GM15510 (cell line): ENCODE measurements at regions not wholly inside any gene's neighbourhood (a gene's known extent, or its start where the extent isn't known, plus 50 kb on each side); places are given as distances from the start of the nearest gene placed in this dataset.

ENCODE experiments used
- POLR2A ChIP-seq: IDR thresholded peaks from 3 replicates; pipeline ENCODE4 v1.6.1; 2011; ENCODE audit warnings: borderline replicate concordance; ENCODE audit not compliant: insufficient read length; ENCODE audit errors: extremely low read depth

DNA sequence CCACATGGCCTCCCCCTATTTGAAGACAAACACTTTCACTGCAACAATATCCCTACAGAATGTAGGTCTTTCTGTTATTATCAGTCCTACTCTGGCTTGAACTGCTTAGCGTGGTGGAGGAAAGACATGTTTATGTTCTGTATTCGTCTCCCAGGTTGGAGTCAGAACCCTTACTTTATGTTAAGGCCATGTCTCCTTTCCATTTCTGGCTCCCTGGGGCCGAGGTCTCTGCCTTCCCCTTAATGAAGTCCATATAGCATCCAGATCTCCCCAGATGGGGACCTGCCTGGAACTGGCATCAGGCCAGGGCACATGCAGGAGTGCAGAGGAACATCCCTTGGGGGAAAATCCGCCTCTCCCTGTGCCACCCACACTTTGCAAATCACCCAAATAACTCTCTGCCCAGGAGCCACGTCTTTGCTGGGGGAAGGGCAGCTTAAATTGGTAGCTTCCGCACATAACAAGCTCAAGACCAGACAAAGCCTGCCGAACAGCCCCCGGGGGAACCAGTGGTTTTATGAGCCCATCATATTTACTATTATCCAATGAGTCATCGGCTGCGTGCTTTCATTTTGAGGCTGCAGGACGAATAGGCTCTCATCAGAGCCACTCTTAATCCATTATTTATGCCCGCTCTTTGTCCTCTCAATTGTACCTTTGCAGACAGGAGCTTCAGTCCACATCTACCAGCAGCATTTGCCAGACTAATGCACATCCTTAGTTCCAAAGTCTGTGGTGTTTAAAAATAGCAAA is 237.0 kb downstream of the UACA start:
- TF ChIP-seq POLR2A, result no peak

DNA sequence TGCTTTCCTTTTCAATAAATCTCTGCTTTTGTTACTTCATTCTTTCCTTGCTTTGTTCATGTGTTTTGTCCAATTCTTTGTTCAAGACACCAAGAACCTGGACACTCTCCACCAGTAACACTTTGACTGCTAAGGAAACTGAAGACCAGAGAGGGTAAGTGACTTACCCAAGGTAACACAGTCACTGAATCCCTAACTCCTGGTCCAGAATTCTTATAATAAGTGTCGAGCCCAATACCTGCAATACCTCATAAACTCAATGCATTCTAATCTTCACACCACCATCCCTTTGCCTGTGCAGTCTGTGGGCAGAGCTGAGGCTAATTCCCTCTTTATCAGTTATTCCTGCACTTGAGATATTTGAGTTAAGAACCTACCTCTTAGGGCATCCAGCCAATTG is 237.8 kb downstream of the UACA start:
- no peak for TF ChIP-seq POLR2A

DNA sequence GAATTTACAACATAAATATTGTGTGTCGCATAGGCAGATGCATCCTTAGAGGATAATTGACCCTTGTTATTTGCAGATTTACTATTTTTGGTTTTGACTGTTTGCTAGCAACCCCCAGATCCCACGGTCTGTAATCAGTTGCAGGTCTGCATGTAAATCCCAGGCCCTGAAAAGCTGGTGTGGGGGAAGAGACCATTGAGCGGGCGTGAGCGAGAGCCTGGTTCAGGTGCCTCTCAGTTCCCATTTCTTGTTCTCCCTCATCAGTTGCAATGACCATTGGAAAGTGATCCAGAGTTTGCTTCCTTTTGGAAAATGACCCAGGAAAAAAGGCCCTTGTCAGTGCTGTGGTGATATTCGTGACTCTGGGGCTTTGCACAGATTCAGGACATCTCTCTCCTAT is 238.9 kb downstream of the UACA start:
- TF ChIP-seq POLR2A, result no peak

DNA sequence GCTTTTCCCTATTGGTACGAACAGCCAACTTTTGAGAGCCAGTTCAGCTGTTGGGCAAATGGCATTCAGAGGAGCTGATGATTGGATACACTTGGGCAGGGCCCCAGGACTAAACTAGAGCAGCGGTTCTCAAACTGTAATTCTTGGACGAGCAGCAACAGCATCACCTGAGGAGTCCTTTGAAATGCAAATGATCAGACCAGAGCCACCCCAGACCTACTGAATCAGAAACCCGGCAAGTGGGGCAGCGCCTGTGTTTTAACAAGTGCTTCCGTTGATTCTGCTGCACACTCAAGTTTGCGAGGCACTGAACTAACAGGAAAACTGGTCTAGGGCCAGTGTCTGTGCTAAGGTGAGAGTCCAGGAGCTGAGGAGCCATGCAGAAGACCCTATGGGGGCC is 239.7 kb downstream of the UACA start:
- TF ChIP-seq POLR2A, result no peak

DNA sequence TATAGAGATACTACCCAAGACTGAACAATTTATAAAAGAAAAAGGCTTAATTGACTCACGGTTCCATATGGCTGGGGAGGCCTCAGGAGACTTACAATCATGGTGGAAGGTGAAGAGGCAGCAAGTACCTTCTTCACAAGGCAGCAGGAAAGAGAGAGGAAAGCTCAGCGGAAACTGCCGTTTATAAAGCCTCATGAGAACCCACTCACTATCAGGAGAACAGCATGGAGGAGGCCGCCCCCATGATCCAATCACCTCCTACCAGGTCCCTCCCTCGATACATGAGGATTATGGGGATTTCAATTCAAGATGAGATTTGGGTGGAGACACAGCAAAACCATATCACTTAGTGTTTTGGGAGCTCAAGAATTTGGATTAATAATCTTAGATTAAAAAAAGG is 240.2 kb downstream of the UACA start:
- no peak for TF ChIP-seq POLR2A

DNA sequence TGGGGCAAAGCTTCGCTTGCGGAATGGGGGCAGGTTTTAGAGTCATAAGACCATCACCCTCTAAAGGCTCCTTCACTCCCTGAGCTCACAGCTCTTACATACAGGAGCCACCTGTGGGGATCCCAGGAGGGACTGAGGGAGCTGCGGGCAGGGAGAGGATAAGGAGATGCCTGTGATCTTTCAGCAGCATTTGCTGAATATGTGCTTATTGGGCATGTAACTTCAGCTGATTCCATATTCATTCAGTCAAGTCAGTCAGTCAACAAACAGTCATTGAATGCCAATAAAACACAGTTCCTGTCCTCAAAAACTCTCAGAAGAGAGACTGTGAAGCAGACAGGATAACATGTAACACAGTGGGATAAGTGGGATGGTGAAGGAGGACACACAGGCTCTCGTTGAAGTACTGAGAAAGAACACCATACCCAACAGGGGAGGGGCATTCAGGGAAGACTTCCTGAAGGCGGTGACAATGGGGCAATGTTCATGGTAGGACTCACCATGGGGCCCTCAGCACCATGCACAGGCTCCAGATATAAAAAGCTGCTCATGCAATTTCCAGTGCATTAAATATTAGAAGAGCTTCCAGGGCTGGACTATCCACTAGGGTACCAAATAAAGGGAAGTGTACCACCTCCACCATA is 240.9 kb downstream of the UACA start:
- no peak for TF ChIP-seq POLR2A

DNA sequence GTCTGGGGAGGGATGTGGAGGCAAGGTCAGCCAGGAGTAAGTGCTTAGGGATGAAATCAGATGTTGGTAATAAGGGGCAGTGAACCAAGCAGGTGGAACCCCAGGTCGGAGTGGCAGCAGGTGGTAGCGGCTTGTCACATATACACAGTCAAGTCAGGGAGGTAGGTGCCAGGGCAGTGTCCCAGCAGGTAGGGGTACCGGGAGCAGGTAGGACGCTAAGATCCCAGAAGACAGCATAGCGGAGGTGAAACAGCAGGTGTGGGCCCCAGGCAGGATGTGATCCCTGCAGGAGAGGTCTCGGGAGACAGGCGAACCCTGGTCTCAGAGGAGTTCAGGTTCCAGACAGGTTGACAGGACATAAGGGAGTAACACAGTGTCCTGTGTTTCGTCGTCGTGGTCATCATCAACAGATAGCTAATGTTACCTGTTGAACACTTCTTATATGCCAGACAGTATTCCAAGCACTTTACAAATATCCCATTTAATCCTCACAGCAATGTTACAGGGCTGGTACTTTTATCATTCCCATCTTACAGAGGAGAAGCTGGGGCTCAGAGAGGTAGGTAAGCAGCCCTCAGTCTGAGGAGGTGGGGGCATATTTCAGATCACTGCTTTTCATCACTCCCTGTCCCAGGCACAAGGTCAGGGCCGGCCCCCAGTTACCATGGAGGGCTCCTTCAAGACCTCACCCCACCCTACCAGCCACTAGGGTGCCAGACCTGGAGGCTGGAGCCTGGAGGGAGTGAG is 241.6 kb downstream of the UACA start:
- TF ChIP-seq POLR2A, result no peak

DNA sequence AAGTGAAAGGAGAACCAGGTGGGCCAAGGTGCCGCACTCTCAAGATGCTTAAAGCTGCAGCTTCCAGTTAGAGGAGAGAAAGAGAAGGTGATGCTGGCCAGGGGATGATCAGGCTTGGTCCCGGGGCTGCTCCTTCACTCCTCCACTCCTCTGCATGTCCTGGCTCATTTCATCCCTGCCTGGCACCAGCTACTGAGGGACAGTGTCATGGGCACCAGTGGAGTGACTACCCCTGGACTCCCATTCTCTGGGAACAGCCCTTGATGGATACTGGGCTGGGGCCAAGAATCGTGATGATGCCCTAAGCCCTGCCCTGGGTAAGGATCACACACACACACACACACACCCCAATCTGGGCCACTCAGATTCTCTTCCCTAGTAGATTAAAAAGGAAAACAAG is 243.7 kb downstream of the UACA start:
- TF ChIP-seq POLR2A, result no peak

DNA sequence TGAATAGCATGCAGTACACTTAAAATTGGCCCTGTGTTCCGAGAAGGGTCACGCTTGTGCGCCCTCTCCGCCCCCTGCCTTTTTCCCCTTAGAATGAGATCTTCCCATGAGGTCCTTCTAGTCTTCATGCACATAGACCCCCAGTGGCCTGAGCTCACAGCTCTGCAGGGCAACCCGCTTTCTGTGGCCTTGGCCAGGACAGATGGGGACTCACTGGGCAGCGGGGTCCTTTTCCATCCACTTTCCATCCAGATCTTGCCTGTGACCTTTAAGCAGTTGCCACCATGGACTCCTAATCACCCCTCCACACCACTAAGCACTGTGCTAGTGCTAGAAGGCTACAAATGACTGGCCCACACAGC is 244.4 kb downstream of the UACA start:
- no peak for TF ChIP-seq POLR2A

DNA sequence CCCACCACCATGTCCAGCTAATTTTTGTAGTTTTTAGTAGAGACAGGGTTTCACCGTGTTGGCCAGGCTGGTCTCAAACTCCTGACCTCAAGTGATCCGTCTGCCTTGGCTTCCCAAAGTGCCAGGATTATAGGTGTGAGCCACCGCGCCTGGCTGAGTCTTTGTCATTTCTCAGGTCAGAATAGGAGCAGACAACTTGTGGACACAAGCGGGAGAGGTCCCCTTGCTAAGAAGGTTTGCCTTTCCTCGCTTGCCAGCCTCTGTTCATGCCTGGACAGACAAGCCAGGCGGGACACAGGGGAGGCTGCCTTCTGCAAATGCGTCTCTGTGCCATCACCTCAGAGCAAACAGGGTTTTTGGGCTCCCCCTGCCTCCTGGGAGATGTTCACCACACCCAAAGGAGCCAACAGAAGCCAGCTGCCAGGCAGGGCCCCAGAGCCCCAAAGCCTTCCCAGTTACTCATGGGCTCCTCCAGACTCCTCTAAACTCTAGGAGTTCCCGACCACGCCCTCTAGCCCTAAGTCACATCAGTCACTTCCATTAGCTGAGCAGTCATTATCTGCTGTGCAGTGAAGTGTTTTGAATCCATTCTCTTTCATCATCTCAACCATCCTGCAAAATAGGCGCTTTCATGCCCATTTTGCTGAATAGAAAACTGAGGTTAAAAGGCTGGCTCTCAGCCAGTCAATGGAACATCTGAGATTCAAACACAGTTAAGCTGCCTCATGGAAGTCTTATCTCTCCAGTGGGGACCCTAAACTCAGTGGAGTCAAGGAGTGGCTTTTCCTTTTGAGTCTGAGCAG is 245.0 kb downstream of the UACA start:
- TF ChIP-seq POLR2A, result no peak

DNA sequence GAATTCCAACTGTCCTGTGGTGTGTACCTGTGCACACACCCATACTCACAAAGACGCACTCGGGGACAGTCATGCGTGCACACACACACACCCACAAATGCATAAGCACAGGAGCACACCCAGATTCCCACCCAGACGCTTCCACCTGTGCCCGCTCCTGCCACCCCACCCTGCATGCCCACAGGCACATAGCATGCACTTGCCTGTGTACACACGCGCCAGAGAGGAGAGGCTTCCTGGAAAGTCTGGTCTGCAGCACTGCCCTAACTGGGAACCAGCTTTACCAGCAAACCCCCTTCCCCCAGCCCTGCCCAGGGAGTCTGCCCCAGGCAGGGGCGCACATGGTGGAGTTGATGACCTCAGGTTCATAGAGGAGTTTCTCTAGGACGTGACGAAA is 246.2 kb downstream of the UACA start:
- no peak for TF ChIP-seq POLR2A

DNA sequence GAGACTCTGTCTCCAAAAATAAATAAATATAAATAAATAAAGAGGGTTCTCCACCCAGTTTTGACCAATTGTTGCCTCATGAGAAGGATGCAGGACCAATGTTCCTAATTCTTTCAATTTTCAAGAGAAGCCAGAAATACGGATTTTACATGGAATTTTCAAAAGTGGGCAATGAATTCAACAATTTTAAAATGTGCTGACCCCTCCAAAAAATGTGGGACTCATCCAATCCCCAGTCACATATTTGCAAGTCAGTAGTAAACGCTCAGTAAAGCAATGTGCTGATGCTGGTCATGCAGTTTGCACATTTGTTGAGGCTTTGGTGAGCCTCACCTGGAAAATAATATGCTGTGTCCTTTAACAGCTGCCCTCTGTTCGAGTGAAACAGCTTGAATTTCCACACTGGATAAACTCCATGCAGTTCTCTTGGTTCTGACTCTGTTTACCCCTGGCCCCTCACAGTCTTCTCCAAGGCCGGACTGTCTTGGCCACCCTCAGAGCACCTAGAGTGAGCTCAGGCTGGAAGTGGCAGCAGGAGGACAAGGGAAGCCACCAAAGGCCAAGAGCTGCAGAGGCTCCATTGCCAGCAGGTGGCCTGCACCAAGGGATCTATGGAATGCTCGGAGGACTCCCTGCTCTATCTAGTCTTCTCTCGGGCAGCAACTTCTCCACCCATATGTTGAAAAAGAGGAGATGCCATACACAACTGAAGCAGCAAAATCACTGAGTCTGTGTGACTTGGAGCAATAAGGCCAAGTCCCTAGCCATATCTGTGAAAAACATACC is 246.8 kb downstream of the UACA start:
- no peak for TF ChIP-seq POLR2A

DNA sequence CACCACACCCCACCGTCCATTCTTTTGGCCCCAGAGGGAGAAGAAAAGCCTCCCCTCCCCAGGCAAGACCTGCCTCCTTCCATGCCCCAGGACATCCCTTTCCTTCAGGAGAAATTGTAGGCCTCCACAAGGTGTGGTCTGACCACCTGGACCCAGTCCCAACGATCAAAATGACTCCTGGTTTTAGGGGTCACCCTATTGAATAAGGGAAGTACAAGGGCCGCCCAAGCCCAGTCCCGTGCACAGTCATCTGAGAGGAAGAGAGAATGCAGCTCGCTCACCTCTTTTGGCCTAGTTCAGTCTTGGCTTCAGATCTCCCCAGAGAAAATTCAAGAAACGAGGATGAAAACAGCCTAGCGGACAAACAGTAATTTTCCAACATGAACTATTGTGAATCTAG is 249.1 kb downstream of the UACA start:
- TF ChIP-seq POLR2A, result no peak

DNA sequence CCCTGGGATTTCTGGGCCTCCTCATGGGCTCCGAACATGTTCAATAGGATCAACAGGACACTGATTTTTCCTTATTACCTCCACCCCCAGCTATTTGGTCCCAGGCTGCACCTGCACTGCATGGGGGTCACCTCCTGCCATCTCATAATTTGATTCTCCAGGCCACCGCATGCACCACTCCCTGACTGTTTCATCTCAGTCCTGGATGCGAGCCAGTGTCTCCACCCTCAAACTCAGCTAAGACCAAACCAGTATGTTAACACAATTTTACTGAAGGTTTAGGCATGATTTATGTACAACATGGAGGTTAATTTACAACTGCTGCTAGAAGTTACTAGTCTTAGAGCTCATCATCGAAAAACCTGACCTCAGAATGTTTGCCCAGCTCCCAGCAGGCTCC is 249.5 kb downstream of the UACA start:
- TF ChIP-seq POLR2A, result no peak

DNA sequence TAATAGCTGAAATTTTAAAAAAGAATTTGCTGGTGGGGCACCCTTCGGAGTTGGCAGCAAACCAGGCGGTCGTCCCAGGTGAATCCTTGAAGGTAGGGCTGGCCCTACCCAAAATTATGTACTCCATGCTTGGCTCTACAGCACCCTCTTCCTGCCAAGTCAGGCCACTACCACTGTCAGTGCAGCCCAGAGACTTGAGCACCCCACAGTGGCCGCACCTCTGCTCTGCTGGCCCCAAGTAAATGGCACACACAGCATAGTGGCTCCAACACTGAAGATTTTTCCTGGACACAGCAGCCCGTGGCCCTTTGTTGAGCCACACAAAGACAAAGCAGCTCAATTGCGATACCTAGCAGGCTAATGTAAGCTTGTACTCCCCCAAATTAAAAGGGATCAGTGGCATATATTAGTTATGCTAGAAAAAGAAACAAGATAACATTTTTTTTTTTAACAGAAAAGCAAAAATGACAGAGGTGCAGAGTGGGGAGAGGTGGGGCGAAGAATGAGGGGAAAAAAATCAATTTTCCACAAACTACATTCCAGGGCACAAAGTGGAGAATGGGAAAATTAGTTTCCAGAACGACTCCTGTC is 250.5 kb downstream of the UACA start:
- no peak for TF ChIP-seq POLR2A

DNA sequence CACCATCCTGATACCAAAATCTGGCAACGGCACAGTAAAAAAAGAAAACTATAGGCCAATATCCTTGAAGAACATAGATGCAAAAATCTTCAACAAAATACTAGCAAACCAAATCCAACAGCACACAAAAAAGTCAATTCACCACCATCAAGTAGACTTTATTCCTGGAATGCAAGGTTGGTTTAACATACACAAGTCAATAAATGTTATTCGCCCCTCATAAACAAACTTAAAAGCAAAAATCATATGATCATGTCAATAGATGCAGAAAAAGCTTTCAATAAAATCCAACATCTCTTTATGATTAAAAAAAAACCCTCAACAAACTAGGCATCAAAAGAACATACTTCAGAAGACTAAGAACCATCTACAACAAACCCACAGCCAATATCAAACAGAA is 252.9 kb downstream of the UACA start:
- no peak for TF ChIP-seq POLR2A
